GOT3 (cell line): ENCODE measurements at regions not wholly inside any gene's neighbourhood (a gene's known extent, or its start where the extent isn't known, plus 50 kb on each side); places are given as distances from the start of the nearest gene placed in this dataset.
"Not testable (repeated sequence)": the region's sequence is repeated elsewhere in the genome, so short reads cannot be mapped to it uniquely, and the experiment has no call there.

Source experiments
- DNase-seq: peaks from one replicate; lab custom pipeline; 2025; ENCODE audit warnings: mixed read lengths; lab: John Stamatoyannopoulos, UW

DNA sequence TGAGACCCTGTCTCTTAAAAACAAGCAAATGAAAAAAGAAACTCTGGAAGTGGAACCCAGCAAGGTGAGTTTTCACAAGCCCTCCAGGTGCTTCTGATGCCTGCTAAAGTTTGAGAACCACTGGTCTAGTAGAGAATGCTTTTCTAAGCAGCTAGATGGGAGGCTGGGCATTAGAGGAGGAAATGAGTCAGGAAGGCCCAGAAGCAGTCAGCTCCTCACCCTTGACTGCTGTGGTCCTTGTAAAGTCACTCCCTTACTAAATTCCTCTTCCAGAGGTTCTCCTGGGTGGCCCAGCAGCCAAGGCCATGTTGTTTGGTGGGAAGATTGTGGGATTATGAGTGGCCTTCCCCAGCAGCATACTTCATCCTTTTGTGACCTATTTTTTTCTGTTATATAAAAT lies 52.0 kb upstream of the FYN start:
- no peak for DNase-seq

DNA sequence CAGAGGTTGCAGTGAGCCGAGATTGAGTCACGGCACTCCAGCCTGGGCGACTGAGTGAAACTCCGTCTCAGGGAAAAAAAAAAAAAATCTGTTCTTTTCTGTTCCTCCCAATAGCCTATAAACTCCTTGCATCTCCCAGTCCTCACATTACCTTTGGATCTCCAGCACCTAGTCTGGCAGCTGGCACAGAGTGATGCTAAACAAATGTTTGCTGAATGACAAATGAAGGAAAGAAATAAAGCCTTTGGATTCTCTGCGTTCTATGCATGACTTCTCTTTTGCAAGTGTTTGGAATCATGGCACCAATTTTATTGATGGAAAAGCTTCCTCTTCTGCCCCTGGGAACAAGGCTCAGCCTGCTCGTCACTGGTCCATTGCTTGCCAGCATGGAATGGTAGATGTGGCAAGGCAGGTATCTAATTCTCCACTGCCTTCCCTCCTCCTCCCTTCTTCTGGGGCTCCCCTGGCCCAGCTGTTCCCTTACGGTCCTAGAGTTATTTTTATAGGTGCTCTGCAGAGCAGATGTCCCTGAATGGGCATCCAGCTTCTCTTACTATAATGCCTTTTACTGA lies 53.6 kb upstream of the FYN start:
- no peak for DNase-seq

GRCh38 chr6:111927321-111927720 lies 54.1 kb upstream of the FYN start:
- no peak for DNase-seq

DNA sequence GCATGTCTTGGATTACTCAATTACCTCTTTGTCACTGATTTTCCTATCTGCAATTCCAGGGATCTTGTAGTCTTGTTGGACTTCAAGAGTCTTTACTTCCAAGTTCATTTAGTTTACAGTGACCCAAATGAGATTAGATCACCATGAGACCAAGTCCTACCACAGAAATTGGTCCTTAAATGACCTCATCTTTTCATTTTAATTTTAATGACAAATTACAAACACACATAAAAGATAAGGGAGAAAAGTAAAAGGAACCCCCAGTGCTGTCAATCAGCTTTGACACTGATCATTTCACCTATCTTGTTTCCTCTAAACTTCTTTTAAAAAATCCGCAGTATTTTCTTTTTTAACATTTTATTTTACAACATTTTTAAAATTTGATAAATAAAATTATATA lies 54.9 kb upstream of the FYN start:
- DNase-seq = no peak

GRCh38 chr6:111934611-111935010 lies 61.4 kb upstream of the FYN start:
- not testable (repeated sequence) for DNase-seq

- DNase-seq = no peak
Observed at GRCh38 chr6:111936718-111937117, 63.5 kb upstream of the FYN start.

DNA sequence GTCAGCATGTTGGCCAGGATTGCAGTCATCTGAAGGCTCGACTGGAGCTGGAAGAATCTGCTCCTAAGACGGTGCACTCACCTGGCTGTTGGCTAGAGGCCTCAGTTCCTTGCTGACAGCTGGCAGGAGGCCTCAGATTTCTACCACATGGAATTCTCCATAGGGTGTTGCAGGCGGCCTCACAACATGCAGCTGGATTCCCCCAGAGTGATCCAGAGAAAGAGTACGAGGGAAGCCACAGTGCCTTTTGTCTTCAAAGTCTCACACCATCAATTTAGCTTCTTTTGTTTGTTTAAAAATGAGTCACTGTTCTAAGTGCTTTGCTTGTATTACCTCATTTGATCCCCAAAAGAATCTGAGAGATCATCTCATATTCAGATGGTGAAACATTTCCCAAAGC lies 65.5 kb upstream of the FYN start:
- DNase-seq = no peak

GRCh38 chr6:111939902-111940301 lies 66.7 kb upstream of the FYN start:
- no peak for DNase-seq

- no peak for DNase-seq
Observed at GRCh38 chr6:111940801-111941200, 67.5 kb upstream of the FYN start.

DNA sequence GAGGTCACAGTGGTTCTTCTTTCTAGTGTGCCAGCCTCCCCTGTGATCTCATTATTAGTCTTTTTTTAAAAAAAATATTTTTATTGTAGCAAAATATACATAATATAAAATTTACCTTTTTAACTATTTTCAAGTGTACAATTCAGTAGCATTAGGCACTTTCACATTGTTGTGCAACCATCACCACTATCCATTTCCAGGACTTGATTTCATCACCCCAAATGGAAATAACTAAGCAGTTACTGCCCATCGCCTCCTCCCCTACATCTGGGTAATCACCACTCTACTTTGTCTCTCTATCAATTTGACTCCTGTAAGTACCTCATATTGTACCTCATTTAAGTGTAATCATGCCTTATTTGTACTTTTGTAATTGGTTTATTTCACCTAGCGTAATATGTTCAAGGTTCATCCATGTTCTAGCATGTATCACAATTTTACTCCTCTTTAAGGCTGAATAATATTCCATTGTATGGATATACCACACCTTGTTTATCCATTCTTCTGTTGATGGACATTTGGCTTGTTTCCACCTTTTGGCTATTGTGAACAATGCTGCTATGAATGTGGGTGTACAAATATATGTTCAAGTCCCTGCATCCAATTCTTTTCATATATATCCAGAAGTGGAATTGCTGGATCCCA lies 68.6 kb upstream of the FYN start:
- no peak for DNase-seq

- no peak for DNase-seq
Observed at GRCh38 chr6:111942561-111942960, 69.3 kb upstream of the FYN start.

DNA sequence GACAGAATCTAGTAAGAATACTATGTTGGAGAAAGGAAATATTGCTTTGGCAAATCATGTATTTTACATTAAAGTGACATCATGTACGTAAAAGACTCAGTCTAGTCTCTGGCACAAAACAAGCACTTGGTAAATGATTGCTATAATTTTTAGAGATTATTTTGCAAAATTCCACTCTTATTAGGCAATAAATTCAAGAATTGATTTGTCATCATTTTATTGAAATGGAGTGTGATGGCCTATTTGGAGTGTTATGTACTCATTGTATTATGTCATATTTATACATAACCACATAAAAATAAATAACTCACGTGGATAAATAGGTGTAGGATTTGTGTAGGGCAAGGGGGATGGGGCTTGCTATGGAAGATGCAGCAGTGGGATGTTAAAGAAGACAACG lies 70.0 kb upstream of the FYN start:
- no peak for DNase-seq

GRCh38 chr6:111943726-111944125 lies 70.5 kb upstream of the FYN start:
- no peak for DNase-seq

- DNase-seq = no peak
Observed at GRCh38 chr6:111944541-111944940, 71.3 kb upstream of the FYN start.

DNA sequence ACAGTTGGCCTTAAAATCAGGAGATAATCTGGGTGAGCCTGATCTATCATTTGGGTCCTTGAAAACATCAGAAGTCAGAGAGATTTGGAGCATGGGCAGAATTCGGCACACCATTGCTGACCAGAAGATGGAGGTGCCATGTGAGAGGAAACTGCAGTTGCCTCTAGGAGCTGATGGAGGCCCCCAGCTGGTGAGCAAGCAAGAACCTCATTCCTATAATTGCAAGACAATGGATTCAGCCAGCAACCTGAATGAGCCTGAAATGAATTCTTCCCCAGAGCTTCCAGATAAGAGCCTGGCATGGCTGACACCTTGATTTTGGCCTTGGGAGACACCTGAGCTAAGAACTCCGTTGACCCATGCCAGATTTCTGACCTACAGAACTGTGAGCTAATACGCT lies 76.3 kb upstream of the FYN start:
- DNase-seq = no peak

GRCh38 chr6:111949984-111950383 lies 76.7 kb upstream of the FYN start:
- not testable (repeated sequence) for DNase-seq

GRCh38 chr6:111950661-111951496 lies 77.6 kb upstream of the FYN start:
- DNase-seq = no peak

DNA sequence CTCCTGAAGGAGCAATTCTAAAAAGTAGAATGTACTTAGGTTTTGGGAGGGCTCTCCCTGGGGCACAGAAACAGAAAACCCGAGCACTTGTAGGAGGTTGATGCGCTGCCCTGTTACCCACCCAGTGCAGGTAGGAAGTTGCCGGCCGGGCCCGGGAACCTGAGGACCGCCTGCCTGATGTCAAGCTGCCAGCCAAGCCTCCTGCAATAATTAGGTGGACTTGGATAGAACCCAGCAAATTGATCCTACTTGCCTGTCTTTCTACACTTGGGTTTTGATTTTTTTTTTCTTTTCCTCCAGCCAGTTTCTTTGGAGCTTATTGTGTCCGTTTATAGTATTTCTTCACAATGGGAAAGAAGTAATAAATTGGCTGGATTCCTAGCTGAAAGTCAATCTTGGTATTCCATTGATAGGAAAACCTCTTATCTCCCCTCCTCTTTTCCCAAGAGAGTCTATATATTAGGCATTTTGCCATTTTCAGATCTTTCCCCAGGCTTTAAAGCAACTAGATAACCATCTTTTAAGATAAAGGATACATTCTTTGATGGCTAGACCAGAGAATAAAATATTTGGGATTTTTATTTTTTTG lies 78.3 kb upstream of the FYN start:
- DNase-seq = no peak

DNA sequence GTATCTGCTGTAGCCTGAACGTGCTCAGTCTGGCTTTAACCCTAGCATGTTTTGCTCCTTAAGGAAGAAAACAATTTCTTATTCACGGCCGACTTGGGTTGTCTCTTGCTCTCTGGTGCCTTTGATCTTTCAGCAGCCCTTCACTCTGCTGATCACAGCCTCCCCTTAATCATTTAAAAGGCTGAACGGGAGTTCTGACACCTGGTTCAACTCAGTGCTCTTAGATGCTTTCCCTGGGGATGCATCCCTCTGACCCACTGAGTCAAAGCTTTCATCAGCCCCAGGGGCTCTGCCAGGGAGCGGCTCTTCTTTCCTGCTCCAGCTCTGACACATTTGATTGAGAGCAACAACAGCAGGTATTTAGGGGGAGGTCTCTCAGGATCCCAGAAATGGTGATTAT lies 79.0 kb upstream of the FYN start:
- no peak for DNase-seq

- no peak for DNase-seq
Observed at GRCh38 chr6:111952821-111953540, 79.7 kb upstream of the FYN start.

GRCh38 chr6:111956098-111956497 lies 82.8 kb upstream of the FYN start:
- no peak for DNase-seq

GRCh38 chr6:111957623-111958315 lies 84.5 kb upstream of the FYN start:
- no peak for DNase-seq
